HCT116 (cell line): ENCODE measurements at regions not wholly inside any gene's neighbourhood (a gene's known extent, or its start where the extent isn't known, plus 50 kb on each side); places are given as distances from the start of the nearest gene placed in this dataset.

Experiments
- ATAC-seq: fragments of 200-7000 bp; cut with Tn5 transposase; 2 replicates; pipeline ENCODE4 v1.9.1; 2020; ENCODE audit warnings: mild to moderate bottlenecking, moderate library complexity
- BruUV-seq: library from RNA; stranded (reverse); fragments of 400-500 nt; replicated peaks from 2 replicates; lab custom pipeline; 2021; lab: Mats Ljungman, UMichigan
- CTCF ChIA-PET: fragments of 300-600 bp; sonication (Branson Sonifier 250); formaldehyde crosslinking; loops from one replicate; lab custom pipeline; 2021; ENCODE audit warnings: antibody characterized with exemption; lab: Charles Lee
- POLR2A ChIA-PET: fragments of 300-600, 350-600 bp; sonication (Branson Sonifier 250); formaldehyde crosslinking; loops from one replicate; lab custom pipeline; 2021; ENCODE audit warnings: antibody characterized with exemption; lab: Charles Lee
- RAD21 ChIA-PET, 2 experiments: fragments of 300-600 bp; sonication (Branson Sonifier 250); formaldehyde crosslinking; loops; one replicate each; lab custom pipeline; 2023; ENCODE audit warnings: low total read pairs in 2 of 2; ENCODE audit not compliant: uncharacterized antibody in 2 of 2, unreplicated experiment in 2 of 2, low non-redundant PET in 1 of 2; lab: Charles Lee
- DNase-seq: peaks from one replicate; pipeline ENCODE4 v3.0.0-alpha.2; 2010; ENCODE audit warnings: low read depth, low spot score
- H2AFZ ChIP-seq: fragments of 200-600 bp; shearing (Covaris generic), sonication (generic); 2 replicates; pipeline ENCODE4 v1.6.1; 2017; ENCODE audit warnings: low read depth, mixed run types, mixed read lengths, antibody characterized with exemption, low read length; ENCODE audit not compliant: poor library complexity, severe bottlenecking
- H3K27ac ChIP-seq: 2 replicates; pipeline ENCODE4 v1.5.1; 2012; ENCODE audit warnings: low read depth, low read length
- H3K27me3 ChIP-seq: fragments of 200-600 bp; sonication (generic); 2 replicates; pipeline ENCODE4 v1.6.1; 2016; ENCODE audit warnings: mixed run types, low read length, mixed read lengths; ENCODE audit not compliant: insufficient read depth
- H3K36me3 ChIP-seq, 2 experiments: fragments of 200-500 bp in 1 of 2; fragments of 200-600 bp in 1 of 2; sonication (Bioruptor generic) in 1 of 2; sonication (generic) in 1 of 2; 2 replicates each; pipeline versions ENCODE4 v1.5.1 to v1.6.1; 2014 to 2016; ENCODE audit warnings: low read length in 2 of 2, inconsistent platforms in 1 of 2, mixed read lengths in 1 of 2, mixed run types in 1 of 2; ENCODE audit not compliant: insufficient read depth in 2 of 2, control insufficient read depth in 1 of 2
- H3K4me1 ChIP-seq, 2 experiments: fragments of 200-600 bp in 1 of 2; sonication (generic) in 1 of 2; 2 replicates each; pipeline versions ENCODE4 v1.5.1 to v1.6.1; 2012 to 2017; ENCODE audit warnings: low read length in 2 of 2, inconsistent platforms in 1 of 2, mild to moderate bottlenecking in 1 of 2, mixed read lengths in 1 of 2, mixed run types in 1 of 2, moderate library complexity in 1 of 2; ENCODE audit not compliant: insufficient read depth in 2 of 2, control insufficient read depth in 1 of 2
- H3K4me2 ChIP-seq: fragments of 200-600 bp; sonication (generic); 2 replicates; pipeline ENCODE4 v1.6.1; 2017; ENCODE audit warnings: mixed run types, low read length, mixed read lengths
- H3K4me3 ChIP-seq, 2 experiments: fragments of 200-600 bp in 1 of 2; sonication (generic) in 1 of 2; replicated peaks in 1 of 2; 2 replicates each; pipeline ENCODE4 v1.5.1; 2011 to 2016; ENCODE audit warnings: low read length in 2 of 2, control low read depth in 1 of 2, low read depth in 1 of 2, mild to moderate bottlenecking in 1 of 2, mixed read lengths in 1 of 2, mixed run types in 1 of 2
- H3K79me2 ChIP-seq: fragments of 200-600 bp; sonication (generic); 2 replicates; pipeline ENCODE4 v1.6.1; 2017; ENCODE audit warnings: mild to moderate bottlenecking, mixed run types, low read length, moderate library complexity, mixed read lengths; ENCODE audit not compliant: insufficient read depth
- H3K9ac ChIP-seq: fragments of 200-600 bp; sonication (generic); 2 replicates; pipeline ENCODE4 v1.6.1; 2016; ENCODE audit warnings: low read length, mixed read lengths
- H3K9me2 ChIP-seq: fragments of 200-600 bp; sonication (generic), shearing (Covaris generic); 2 replicates; pipeline ENCODE4 v1.6.1; 2017; ENCODE audit warnings: mixed run types, mild to moderate bottlenecking, moderate library complexity; ENCODE audit not compliant: insufficient read depth
- H3K9me3 ChIP-seq, 2 experiments: fragments of 200-500 bp in 1 of 2; fragments of 200-600 bp in 1 of 2; sonication (Bioruptor generic) in 1 of 2; sonication (generic) in 1 of 2; 2 replicates each; pipeline ENCODE4 v1.6.1; 2014 to 2017; ENCODE audit warnings: low read length in 2 of 2, mixed read lengths in 2 of 2, inconsistent platforms in 1 of 2, low read depth in 1 of 2, mild to moderate bottlenecking in 1 of 2, mixed run types in 1 of 2, moderate library complexity in 1 of 2; ENCODE audit not compliant: control insufficient read depth in 1 of 2, insufficient read depth in 1 of 2
- H4K20me1 ChIP-seq: fragments of 200-600 bp; sonication (generic), shearing (Covaris generic); 2 replicates; pipeline ENCODE4 v1.6.1; 2017; ENCODE audit warnings: mixed run types, mild to moderate bottlenecking, moderate library complexity; ENCODE audit not compliant: insufficient read depth
- CBX3 ChIP-seq: IDR thresholded peaks from 2 replicates; pipeline ENCODE4 v1.6.1; 2012; ENCODE audit warnings: low read depth
- EGR1 ChIP-seq: IDR thresholded peaks from 2 replicates; pipeline ENCODE4 v1.6.1; 2012; ENCODE audit warnings: low read depth
- ELF1 ChIP-seq: IDR thresholded peaks from 2 replicates; pipeline ENCODE4 v1.6.1; 2012; ENCODE audit warnings: low read depth, borderline replicate concordance
- EZH2 ChIP-seq: fragments of 200-600 bp; sonication (generic); IDR thresholded peaks from 2 replicates; pipeline ENCODE4 v1.6.1; 2017; ENCODE audit warnings: antibody characterized with exemption, mixed run types
- EZH2phosphoT487 ChIP-seq: fragments of 200-600 bp; IDR thresholded peaks from 2 replicates; pipeline ENCODE4 v1.6.1; 2018; ENCODE audit warnings: antibody characterized with exemption, borderline replicate concordance
- FOSL1 ChIP-seq: IDR thresholded peaks from 2 replicates; pipeline ENCODE4 v1.6.1; 2012; ENCODE audit warnings: low read depth
- JUND ChIP-seq: IDR thresholded peaks from 2 replicates; pipeline ENCODE4 v1.6.1; 2012
- MAX ChIP-seq: IDR thresholded peaks from 2 replicates; pipeline ENCODE4 v1.6.1; 2012
- POLR2A ChIP-seq: IDR thresholded peaks from 2 replicates; pipeline ENCODE4 v1.7.0; 2011; ENCODE audit warnings: borderline replicate concordance; ENCODE audit not compliant: insufficient read depth, insufficient read length; ENCODE audit errors: extremely low read depth
- RAD21 ChIP-seq: IDR thresholded peaks from 2 replicates; pipeline ENCODE4 v1.6.1; 2012; ENCODE audit warnings: low read depth, mild to moderate bottlenecking
- SIN3A ChIP-seq: IDR thresholded peaks from 2 replicates; pipeline ENCODE4 v1.6.1; 2012; ENCODE audit warnings: low read depth
- SRF ChIP-seq: IDR thresholded peaks from 2 replicates; pipeline ENCODE4 v1.6.1; 2012; ENCODE audit warnings: low read depth
- TCF7L2 ChIP-seq: IDR thresholded peaks from 2 replicates; pipeline ENCODE4 v1.7.0; 2011; ENCODE audit warnings: borderline replicate concordance, inconsistent platforms; ENCODE audit not compliant: insufficient read depth, insufficient read length; ENCODE audit errors: extremely low read depth
- YY1 ChIP-seq: IDR thresholded peaks from 2 replicates; pipeline ENCODE4 v1.6.1; 2011; ENCODE audit warnings: low read length, low read depth, moderate library complexity, mild to moderate bottlenecking; ENCODE audit not compliant: insufficient replicate concordance; ENCODE audit errors: extremely low read depth
- ZBTB33 ChIP-seq: IDR thresholded peaks from 2 replicates; pipeline ENCODE4 v1.6.1; 2011; ENCODE audit warnings: mild to moderate bottlenecking, low read length, moderate library complexity; ENCODE audit not compliant: insufficient replicate concordance; ENCODE audit errors: extremely low read depth
- ZFX ChIP-seq: fragments of 450-650 bp; IDR thresholded peaks from 2 replicates; pipeline ENCODE4 v1.6.1; 2017
- ZNF274 ChIP-seq: fragments of 200-500 bp; sonication (Bioruptor generic); IDR thresholded peaks from 2 replicates; pipeline ENCODE4 v1.6.1; 2014; ENCODE audit warnings: mild to moderate bottlenecking, low read depth, low read length, inconsistent platforms
- intact Hi-C: fragments of 100-400 bp; cut with micrococcal nuclease; formaldehyde crosslinking; loops from 2 replicates; pipeline ENCODE4 v1.10.0; 2022
- TF ChIP-seq, protein P1 (sequence below): IDR thresholded peaks from 2 replicates; pipeline ENCODE4 v1.6.1; 2012; ENCODE audit warnings: low read depth
- TF ChIP-seq, protein P2 (sequence below): IDR thresholded peaks from 2 replicates; pipeline ENCODE4 v1.6.1; 2012
- TF ChIP-seq, protein P3 (sequence below), 3 experiments: fragments of 200-600 bp in 1 of 3; sonication (generic) in 1 of 3; IDR thresholded peaks in 2 of 3; conservative IDR thresholded peaks in 1 of 3; 2 replicates each; pipeline ENCODE4 v1.5.1; 2012 to 2017; ENCODE audit warnings: low read depth in 2 of 3, low read length in 2 of 3, antibody characterized with exemption in 1 of 3, borderline replicate concordance in 1 of 3, control low read depth in 1 of 3, mild to moderate bottlenecking in 1 of 3, mixed read lengths in 1 of 3, mixed run types in 1 of 3, moderate library complexity in 1 of 3; ENCODE audit not compliant: insufficient read depth in 1 of 3

DNA sequence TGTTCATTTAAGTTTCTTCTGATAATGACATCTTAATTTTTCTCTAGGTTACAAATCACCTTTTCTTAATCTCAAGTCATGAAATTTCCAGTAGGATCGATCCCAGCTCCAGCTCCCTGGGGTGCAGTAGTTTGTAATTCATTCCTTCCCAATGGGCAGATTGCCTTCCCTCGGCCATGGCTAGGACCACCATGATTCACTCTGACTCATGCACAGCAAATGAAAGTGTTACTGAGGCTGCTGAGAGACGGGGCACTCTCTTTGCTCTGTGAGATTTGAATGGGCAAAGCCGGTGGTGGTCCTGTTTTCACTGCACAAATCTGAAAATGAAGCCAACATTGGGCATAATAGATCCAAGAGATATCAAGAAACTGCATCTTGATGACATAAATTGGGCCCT lies 202.8 kb upstream of the IRS2 start:
- DNase-seq (no peak), ATAC-seq (no peak)
- CTCF ChIA-PET, result no interaction called here
- RAD21 ChIA-PET, result no interaction called here
- H3K9ac ChIP-seq, result no peak overlapping the region
- peaks cover 0 to 11% of the 10 kb centered on the region in 2 experiments; a peak in 2 of 4 replicates for H3K4me1 ChIP-seq
- H4K20me1 ChIP-seq, result no peaks in the 10 kb centered on the region
- H3K9me2 ChIP-seq, result no peaks in the 10 kb centered on the region
- no peaks in the 10 kb centered on the region for H3K9me3 ChIP-seq
- TF ChIP-seq ELF1 (no peak), ZNF274 (no peak), SRF (no peak), TCF7L2 (no peak), ZFX (no peak), POLR2A (no peak), EZH2 (no peak), EGR1 (no peak), ZBTB33 (no peak), RAD21 (no peak), FOSL1 (no peak), MAX (no peak), YY1 (no peak), SIN3A (no peak), EZH2phosphoT487 (no peak), JUND (no peak), CBX3 (no peak)
- TF ChIP-seq, protein P1, sequence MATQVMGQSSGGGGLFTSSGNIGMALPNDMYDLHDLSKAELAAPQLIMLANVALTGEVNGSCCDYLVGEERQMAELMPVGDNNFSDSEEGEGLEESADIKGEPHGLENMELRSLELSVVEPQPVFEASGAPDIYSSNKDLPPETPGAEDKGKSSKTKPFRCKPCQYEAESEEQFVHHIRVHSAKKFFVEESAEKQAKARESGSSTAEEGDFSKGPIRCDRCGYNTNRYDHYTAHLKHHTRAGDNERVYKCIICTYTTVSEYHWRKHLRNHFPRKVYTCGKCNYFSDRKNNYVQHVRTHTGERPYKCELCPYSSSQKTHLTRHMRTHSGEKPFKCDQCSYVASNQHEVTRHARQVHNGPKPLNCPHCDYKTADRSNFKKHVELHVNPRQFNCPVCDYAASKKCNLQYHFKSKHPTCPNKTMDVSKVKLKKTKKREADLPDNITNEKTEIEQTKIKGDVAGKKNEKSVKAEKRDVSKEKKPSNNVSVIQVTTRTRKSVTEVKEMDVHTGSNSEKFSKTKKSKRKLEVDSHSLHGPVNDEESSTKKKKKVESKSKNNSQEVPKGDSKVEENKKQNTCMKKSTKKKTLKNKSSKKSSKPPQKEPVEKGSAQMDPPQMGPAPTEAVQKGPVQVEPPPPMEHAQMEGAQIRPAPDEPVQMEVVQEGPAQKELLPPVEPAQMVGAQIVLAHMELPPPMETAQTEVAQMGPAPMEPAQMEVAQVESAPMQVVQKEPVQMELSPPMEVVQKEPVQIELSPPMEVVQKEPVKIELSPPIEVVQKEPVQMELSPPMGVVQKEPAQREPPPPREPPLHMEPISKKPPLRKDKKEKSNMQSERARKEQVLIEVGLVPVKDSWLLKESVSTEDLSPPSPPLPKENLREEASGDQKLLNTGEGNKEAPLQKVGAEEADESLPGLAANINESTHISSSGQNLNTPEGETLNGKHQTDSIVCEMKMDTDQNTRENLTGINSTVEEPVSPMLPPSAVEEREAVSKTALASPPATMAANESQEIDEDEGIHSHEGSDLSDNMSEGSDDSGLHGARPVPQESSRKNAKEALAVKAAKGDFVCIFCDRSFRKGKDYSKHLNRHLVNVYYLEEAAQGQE, result no peak
- TF ChIP-seq, protein P2, sequence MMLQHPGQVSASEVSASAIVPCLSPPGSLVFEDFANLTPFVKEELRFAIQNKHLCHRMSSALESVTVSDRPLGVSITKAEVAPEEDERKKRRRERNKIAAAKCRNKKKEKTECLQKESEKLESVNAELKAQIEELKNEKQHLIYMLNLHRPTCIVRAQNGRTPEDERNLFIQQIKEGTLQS, result no peak
- TF ChIP-seq, protein P3, sequence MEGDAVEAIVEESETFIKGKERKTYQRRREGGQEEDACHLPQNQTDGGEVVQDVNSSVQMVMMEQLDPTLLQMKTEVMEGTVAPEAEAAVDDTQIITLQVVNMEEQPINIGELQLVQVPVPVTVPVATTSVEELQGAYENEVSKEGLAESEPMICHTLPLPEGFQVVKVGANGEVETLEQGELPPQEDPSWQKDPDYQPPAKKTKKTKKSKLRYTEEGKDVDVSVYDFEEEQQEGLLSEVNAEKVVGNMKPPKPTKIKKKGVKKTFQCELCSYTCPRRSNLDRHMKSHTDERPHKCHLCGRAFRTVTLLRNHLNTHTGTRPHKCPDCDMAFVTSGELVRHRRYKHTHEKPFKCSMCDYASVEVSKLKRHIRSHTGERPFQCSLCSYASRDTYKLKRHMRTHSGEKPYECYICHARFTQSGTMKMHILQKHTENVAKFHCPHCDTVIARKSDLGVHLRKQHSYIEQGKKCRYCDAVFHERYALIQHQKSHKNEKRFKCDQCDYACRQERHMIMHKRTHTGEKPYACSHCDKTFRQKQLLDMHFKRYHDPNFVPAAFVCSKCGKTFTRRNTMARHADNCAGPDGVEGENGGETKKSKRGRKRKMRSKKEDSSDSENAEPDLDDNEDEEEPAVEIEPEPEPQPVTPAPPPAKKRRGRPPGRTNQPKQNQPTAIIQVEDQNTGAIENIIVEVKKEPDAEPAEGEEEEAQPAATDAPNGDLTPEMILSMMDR (IDR thresholded peaks at IDR 0.05 in 2 of 3, conservative IDR thresholded peaks at IDR 0.05 in 1 of 3; ENCODE audit: borderline replicate concordance in 1 of 3, insufficient read depth in 1 of 3, low read depth in 2 of 3, low read length in 2 of 3), result no peak
- H3K27me3 ChIP-seq, result no peaks in the 10 kb centered on the region
- POLR2A ChIA-PET, result no interaction called here
- BruUV-seq, result no TSS peak
- intact Hi-C loops, result no loop called here
- no peak overlapping the region for H3K4me2 ChIP-seq
- no peak overlapping the region for H3K27ac ChIP-seq
- H3K4me3 ChIP-seq, result no peak overlapping the region
- no peaks in the 10 kb centered on the region for H3K79me2 ChIP-seq
- H3K36me3 ChIP-seq, result no peaks in the 10 kb centered on the region
- H2AFZ ChIP-seq, result no peak overlapping the region
